Mesodermal cell (in vitro differentiated cells): ENCODE measurements at regions not wholly inside any gene's neighbourhood (a gene's known extent, or its start where the extent isn't known, plus 50 kb on each side); places are given as distances from the start of the nearest gene placed in this dataset.

ENCODE experiments used
- H3K27ac ChIP-seq: 2 replicates; pipeline ENCODE4 v1.7.0; 2013; ENCODE audit warnings: mild to moderate bottlenecking, low read depth, low read length, moderate library complexity; ENCODE audit not compliant: severe bottlenecking
- H3K36me3 ChIP-seq: 2 replicates; pipeline ENCODE4 v1.7.1; 2013; ENCODE audit warnings: mild to moderate bottlenecking, low read length, moderate library complexity; ENCODE audit not compliant: control insufficient read depth, insufficient read depth
- H3K4me1 ChIP-seq: one replicate; pipeline ENCODE4 v1.7.1; 2013; ENCODE audit warnings: mild to moderate bottlenecking, low read length; ENCODE audit not compliant: insufficient read depth, control insufficient read depth, poor library complexity, severe bottlenecking
- H3K4me3 ChIP-seq: 2 replicates; pipeline ENCODE4 v1.7.0; 2013; ENCODE audit warnings: low read length, control low read depth, mild to moderate bottlenecking; ENCODE audit not compliant: insufficient read depth, poor library complexity, severe bottlenecking; ENCODE audit errors: extremely low read depth
- H3K9me3 ChIP-seq: 2 replicates; pipeline ENCODE4 v1.7.1; 2013; ENCODE audit warnings: mild to moderate bottlenecking, low read length, moderate library complexity; ENCODE audit not compliant: control insufficient read depth
- WGBS, 2 experiments: methylation state at CpG; one replicate each; pipeline ENCODE4 v1.1.5; 2013; ENCODE audit warnings: missing lambda C conversion rate in 2 of 2; ENCODE audit not compliant: insufficient coverage in 2 of 2; 5-methylcytosine and 5-hydroxymethylcytosine counted together

GRCh38 chr14:101194373-101195308 lies 291.1 kb upstream of the RTL1 start:
- Histone ChIP-seq H3K36me3 (no peaks in the 10 kb centered on the region), H3K27ac (no peak overlapping the region), H3K9me3 (no peaks in the 10 kb centered on the region), H3K4me1 (no peaks in the 10 kb centered on the region), H3K4me3 (no peak overlapping the region)
- 74 to 85% methylated on average over 13 to 19 of the region's 20 CpGs for WGBS, 2 experiments

- 81 to 92% methylated on average over 9 to 11 of the region's 12 CpGs for WGBS, 2 experiments
- H3K4me3 ChIP-seq, result no peak overlapping the region
- H3K9me3 ChIP-seq, result no peaks in the 10 kb centered on the region
- H3K4me1 ChIP-seq, result no peaks in the 10 kb centered on the region
- H3K36me3 ChIP-seq, result no peaks in the 10 kb centered on the region
- H3K27ac ChIP-seq, result no peak overlapping the region
Observed at GRCh38 chr14:101195309-101195901, 291.9 kb upstream of the RTL1 start.

- Histone ChIP-seq H3K27ac (no peak overlapping the region), H3K4me3 (no peak overlapping the region), H3K4me1 (no peaks in the 10 kb centered on the region), H3K9me3 (no peaks in the 10 kb centered on the region), H3K36me3 (no peaks in the 10 kb centered on the region)
- 90 to 95% methylated on average over 6 to 7 of the region's 11 CpGs for WGBS, 2 experiments
Observed at GRCh38 chr14:101196051-101196712, 292.7 kb upstream of the RTL1 start.

- H3K9me3 ChIP-seq, result no peaks in the 10 kb centered on the region
- no peak overlapping the region for H3K4me3 ChIP-seq
- no peaks in the 10 kb centered on the region for H3K36me3 ChIP-seq
- 65 to 81% methylated on average over 5 to 9 of the region's 11 CpGs for WGBS, 2 experiments
- no peaks in the 10 kb centered on the region for H3K4me1 ChIP-seq
- H3K27ac ChIP-seq, result no peak overlapping the region
Observed at GRCh38 chr14:101196795-101197590, 293.5 kb upstream of the RTL1 start.

GRCh38 chr14:101197595-101198397 lies 294.3 kb upstream of the RTL1 start:
- no peak overlapping the region for H3K4me3 ChIP-seq
- no peak overlapping the region for H3K27ac ChIP-seq
- H3K36me3 ChIP-seq, result no peaks in the 10 kb centered on the region
- 91 to 93% methylated on average over 11 to 16 of the region's 18 CpGs for WGBS, 2 experiments
- H3K4me1 ChIP-seq, result no peaks in the 10 kb centered on the region
- H3K9me3 ChIP-seq, result no peaks in the 10 kb centered on the region

GRCh38 chr14:101198398-101199027 lies 295.0 kb upstream of the RTL1 start:
- no peaks in the 10 kb centered on the region for H3K9me3 ChIP-seq
- H3K36me3 ChIP-seq, result no peaks in the 10 kb centered on the region
- no peak overlapping the region for H3K4me3 ChIP-seq
- WGBS, 2 experiments, result 92 to 98% methylated on average over 11 to 12 of the region's 16 CpGs
- H3K27ac ChIP-seq, result no peak overlapping the region
- no peaks in the 10 kb centered on the region for H3K4me1 ChIP-seq

GRCh38 chr14:101199028-101199770 lies 295.7 kb upstream of the RTL1 start:
- Histone ChIP-seq H3K9me3 (no peaks in the 10 kb centered on the region), H3K36me3 (no peaks in the 10 kb centered on the region), H3K4me3 (no peak overlapping the region), H3K27ac (no peak overlapping the region), H3K4me1 (no peaks in the 10 kb centered on the region)
- WGBS, 2 experiments, result 78 to 82% methylated on average over 14 to 15 of the region's 17 CpGs

GRCh38 chr14:101200008-101200649 lies 296.6 kb upstream of the RTL1 start:
- 84 to 86% methylated on average over 9 to 11 of the region's 13 CpGs for WGBS, 2 experiments
- no peaks in the 10 kb centered on the region for H3K9me3 ChIP-seq
- no peak overlapping the region for H3K27ac ChIP-seq
- no peaks in the 10 kb centered on the region for H3K36me3 ChIP-seq
- no peak overlapping the region for H3K4me3 ChIP-seq
- H3K4me1 ChIP-seq, result no peaks in the 10 kb centered on the region
